Keratinocyte (primary cell): ENCODE measurements at regions not wholly inside any gene's neighbourhood (a gene's known extent, or its start where the extent isn't known, plus 50 kb on each side); places are given as distances from the start of the nearest gene placed in this dataset.

Experiments used
- DNase-seq: peaks from one replicate; pipeline ENCODE4 v3.0.0-alpha.2; 2011; ENCODE audit warnings: low read depth, missing footprints, low spot score
- FAIRE-seq: peaks from 2 replicates; lab custom pipeline; 2011; peaks lifted over from hg19 to GRCh38; lab: Jason Lieb, UNC
- H2AFZ ChIP-seq: 2 replicates; pipeline ENCODE4 v1.6.0; 2012; ENCODE audit warnings: low read length, control low read depth, inconsistent platforms; ENCODE audit not compliant: control insufficient read depth
- H3K27ac ChIP-seq: 2 replicates; pipeline ENCODE4 v1.5.1; 2011; ENCODE audit warnings: low read length; ENCODE audit not compliant: control insufficient read depth, insufficient read depth
- H3K27me3 ChIP-seq: 3 replicates; pipeline ENCODE4 v1.6.0; 2011; ENCODE audit warnings: low read length; ENCODE audit not compliant: control insufficient read depth, insufficient read depth; ENCODE audit errors: extremely low read depth
- H3K36me3 ChIP-seq, 2 experiments: 2 replicates in 1 of 2; 3 replicates in 1 of 2; pipeline ENCODE4 v1.5.1; 2011; ENCODE audit warnings: low read length in 2 of 2, mild to moderate bottlenecking in 1 of 2; ENCODE audit not compliant: control insufficient read depth in 2 of 2, insufficient read depth in 2 of 2; ENCODE audit errors: extremely low read depth in 1 of 2
- H3K4me1 ChIP-seq: 3 replicates; pipeline ENCODE4 v1.5.1; 2011; ENCODE audit warnings: low read length; ENCODE audit not compliant: control insufficient read depth, insufficient read depth; ENCODE audit errors: extremely low read depth
- H3K4me2 ChIP-seq: 3 replicates; pipeline ENCODE4 v1.6.0; 2011; ENCODE audit warnings: low read depth, low read length; ENCODE audit not compliant: control insufficient read depth, insufficient read depth; ENCODE audit errors: extremely low read depth
- H3K4me3 ChIP-seq, 3 experiments: fragments of 200-600 bp in 1 of 3; sonication (generic) in 1 of 3; 2 replicates in 2 of 3; 3 replicates in 1 of 3; pipeline ENCODE4 v1.5.1; 2011 to 2016; ENCODE audit warnings: low read length in 3 of 3, mild to moderate bottlenecking in 3 of 3, control low read depth in 2 of 3, inconsistent platforms in 1 of 3, low read depth in 1 of 3, mixed read lengths in 1 of 3, mixed run types in 1 of 3, moderate library complexity in 1 of 3; ENCODE audit not compliant: control insufficient read depth in 2 of 3, insufficient read depth in 2 of 3; ENCODE audit errors: extremely low read depth in 1 of 3
- H3K79me2 ChIP-seq: 2 replicates; pipeline ENCODE4 v1.6.0; 2012; ENCODE audit warnings: low read length; ENCODE audit not compliant: control insufficient read depth, insufficient read depth
- H3K9ac ChIP-seq: 3 replicates; pipeline ENCODE4 v1.6.0; 2011; ENCODE audit warnings: low read length; ENCODE audit not compliant: control insufficient read depth, insufficient read depth; ENCODE audit errors: extremely low read depth
- H3K9me1 ChIP-seq: 3 replicates; pipeline ENCODE4 v1.6.0; 2011; ENCODE audit warnings: low read length; ENCODE audit not compliant: control insufficient read depth, insufficient read depth; ENCODE audit errors: extremely low read depth
- H3K9me3 ChIP-seq: 2 replicates; pipeline ENCODE4 v1.5.1; 2012; ENCODE audit warnings: low read depth, low read length; ENCODE audit not compliant: control insufficient read depth
- H4K20me1 ChIP-seq: 3 replicates; pipeline ENCODE4 v1.6.0; 2011; ENCODE audit warnings: low read length; ENCODE audit not compliant: control insufficient read depth, insufficient read depth; ENCODE audit errors: extremely low read depth
- CTCF ChIP-seq, 3 experiments: IDR thresholded peaks in 1 of 3; conservative IDR thresholded peaks in 1 of 3; optimal IDR thresholded peaks in 1 of 3; 2 replicates in 2 of 3; 3 replicates in 1 of 3; pipeline versions ENCODE3 to v1.5.1; 2011; ENCODE audit warnings: low read length in 3 of 3, mild to moderate bottlenecking in 3 of 3, moderate library complexity in 2 of 3, control low read depth in 1 of 3, inconsistent platforms in 1 of 3; ENCODE audit not compliant: insufficient read depth in 2 of 3; ENCODE audit errors: extremely low read depth in 1 of 3
- EZH2 ChIP-seq: IDR thresholded peaks from one replicate; pipeline ENCODE4 v1.6.1; 2012; ENCODE audit warnings: inconsistent platforms, mild to moderate bottlenecking, low read length, moderate library complexity
- dilution Hi-C: fragments of 300-500 bp; cut with MboI; formaldehyde crosslinking; loops from one replicate; pipeline ENCODE4 v1.7.0; 2020; ENCODE audit warnings: low sequenced_read_pairs; ENCODE audit not compliant: extremely low pct_ligation_motif_present

GRCh38 chr4:46656071-46656470 is 253.0 kb downstream of the COX7B2 start:
- FAIRE-seq = no peak
- Histone ChIP-seq H3K27ac (no peak overlapping the region), H3K9me3 (no peaks in the 10 kb centered on the region), H4K20me1 (no peaks in the 10 kb centered on the region), H3K9ac (no peak overlapping the region), H3K9me1 (no peaks in the 10 kb centered on the region), H2AFZ (no peak overlapping the region), H3K4me3 (no peak overlapping the region), H3K4me1 (no peaks in the 10 kb centered on the region), H3K4me2 (no peak overlapping the region), H3K79me2 (no peaks in the 10 kb centered on the region), H3K36me3 (no peaks in the 10 kb centered on the region), H3K27me3 (no peaks in the 10 kb centered on the region)
- no peak for TF ChIP-seq CTCF (optimal IDR thresholded peaks at IDR 0.05 in 1 of 3, IDR thresholded peaks at IDR 0.05 in 1 of 3, conservative IDR thresholded peaks at IDR 0.05 in 1 of 3; ENCODE audit: extremely low read depth in 1 of 3, insufficient read depth in 2 of 3, low read length in 3 of 3)
- TF ChIP-seq EZH2 = no peak
- DNase-seq = no peak
- dilution Hi-C loops = no loop called here

- Histone ChIP-seq H3K9ac (no peak overlapping the region), H3K4me2 (no peak overlapping the region), H3K4me1 (no peaks in the 10 kb centered on the region), H3K4me3 (no peak overlapping the region), H3K36me3 (no peaks in the 10 kb centered on the region), H3K27ac (no peak overlapping the region), H2AFZ (no peak overlapping the region), H3K27me3 (no peaks in the 10 kb centered on the region), H3K79me2 (no peaks in the 10 kb centered on the region), H4K20me1 (no peaks in the 10 kb centered on the region), H3K9me1 (no peaks in the 10 kb centered on the region), H3K9me3 (no peaks in the 10 kb centered on the region)
- dilution Hi-C loops = no loop called here
- TF ChIP-seq EZH2 = no peak
- TF ChIP-seq CTCF (optimal IDR thresholded peaks at IDR 0.05 in 1 of 3, IDR thresholded peaks at IDR 0.05 in 1 of 3, conservative IDR thresholded peaks at IDR 0.05 in 1 of 3; ENCODE audit: extremely low read depth in 1 of 3, insufficient read depth in 2 of 3, low read length in 3 of 3) = no peak
- DNase-seq = no peak
- FAIRE-seq = no peak
Observed at GRCh38 chr4:46653842-46654241, 255.2 kb downstream of the COX7B2 start.
